Fibroblast of lung (primary cell): ENCODE measurements at regions not wholly inside any gene's neighbourhood (a gene's known extent, or its start where the extent isn't known, plus 50 kb on each side); places are given as distances from the start of the nearest gene placed in this dataset.

Source experiments
- CTCF ChIP-seq, 2 donors: IDR thresholded peaks in 1 of 2; conservative IDR thresholded peaks in 1 of 2; 1 replicate in 1 of 2; 2 replicates in 1 of 2; pipeline ENCODE4 v1.5.1; 2011 to 2012; ENCODE audit warnings: low read length in 2 of 2, control low read depth in 1 of 2, inconsistent platforms in 1 of 2, low read depth in 1 of 2, mild to moderate bottlenecking in 1 of 2
- EZH2 ChIP-seq: IDR thresholded peaks from 2 replicates; pipeline ENCODE4 v1.5.1; 2012; ENCODE audit warnings: low read length, control low read depth, mild to moderate bottlenecking; ENCODE audit errors: missing control alignments

GRCh38 chr6:98678481-98678880 lies 155.9 kb upstream of the POU3F2 start:
- TF ChIP-seq CTCF (conservative IDR thresholded peaks at IDR 0.05 in 1 of 2, IDR thresholded peaks at IDR 0.05 in 1 of 2; ENCODE audit: low read depth in 1 of 2, low read length in 2 of 2), result no peak
- no peak for TF ChIP-seq EZH2
